Osteocyte (in vitro differentiated cells): ENCODE measurements at regions not wholly inside any gene's neighbourhood (a gene's known extent, or its start where the extent isn't known, plus 50 kb on each side); places are given as distances from the start of the nearest gene placed in this dataset.

Source experiments
- DNase-seq: peaks from one replicate; pipeline ENCODE4 v3.0.0; 2021; ENCODE audit warnings: mixed read lengths; ENCODE audit not compliant: unreplicated experiment; ENCODE audit errors: extremely low spot score
- H3K27ac Mint-ChIP-seq: one replicate; pipeline ENCODE4 v1.8.0; 2021; ENCODE audit warnings: mild to moderate bottlenecking, mixed read lengths; ENCODE audit not compliant: unreplicated experiment
- H3K27me3 Mint-ChIP-seq: one replicate; pipeline ENCODE4 v1.8.0; 2021; ENCODE audit warnings: mixed read lengths; ENCODE audit not compliant: unreplicated experiment
- H3K36me3 Mint-ChIP-seq: one replicate; pipeline ENCODE4 v1.8.0; 2021; ENCODE audit warnings: mixed read lengths; ENCODE audit not compliant: unreplicated experiment
- H3K4me1 Mint-ChIP-seq: one replicate; pipeline ENCODE4 v1.8.0; 2021; ENCODE audit warnings: mixed read lengths; ENCODE audit not compliant: unreplicated experiment
- H3K4me3 Mint-ChIP-seq: one replicate; pipeline ENCODE4 v1.8.0; 2021; ENCODE audit warnings: mild to moderate bottlenecking, moderate library complexity, mixed read lengths; ENCODE audit not compliant: unreplicated experiment
- H3K9me3 Mint-ChIP-seq: one replicate; pipeline ENCODE4 v1.8.0; 2021; ENCODE audit warnings: mixed read lengths; ENCODE audit not compliant: unreplicated experiment
- TF ChIP-seq, protein P1 (sequence below): fragments of 200-600 bp; sonication (generic); IDR thresholded peaks from 2 replicates; pipeline ENCODE4 v1.5.0; 2021; ENCODE audit warnings: antibody characterized with exemption, mild to moderate bottlenecking, moderate library complexity

DNA sequence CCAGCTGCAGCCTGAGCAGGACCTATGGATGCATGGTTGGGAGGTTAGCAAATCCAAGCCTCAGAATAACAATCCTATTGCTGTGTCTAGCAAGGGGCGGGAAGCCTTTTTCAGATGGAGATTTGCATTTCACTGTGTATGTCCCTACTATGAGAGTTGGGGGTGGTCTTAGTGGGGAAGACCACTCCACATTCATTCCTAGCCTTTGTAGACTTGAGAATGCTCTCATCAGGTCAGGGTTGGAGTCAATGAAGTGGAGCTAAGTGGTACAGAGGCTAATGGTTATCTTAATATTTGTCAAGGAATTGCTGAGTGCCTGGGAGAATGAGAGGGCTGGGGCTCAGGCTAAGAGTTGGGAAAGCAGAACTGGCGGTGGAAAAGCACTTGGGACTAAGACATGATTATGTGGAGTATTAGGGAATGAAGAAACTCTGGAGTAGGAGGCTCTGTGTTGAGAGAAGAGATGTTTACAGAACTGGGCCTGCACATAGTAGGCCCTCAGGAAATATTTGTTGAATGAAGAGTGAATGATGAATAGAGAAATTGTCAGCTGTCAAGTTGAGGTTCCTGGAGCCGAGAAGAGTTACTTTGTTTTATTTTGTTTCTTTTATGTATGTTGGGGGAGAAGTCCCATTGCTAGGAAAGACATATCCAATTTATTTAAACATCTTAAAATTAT, 175.5 kb upstream of the SPRY4 start:
- DNase-seq: no peak
- H3K9me3 Mint-ChIP-seq: no peaks in the 10 kb centered on the region
- H3K27me3 Mint-ChIP-seq: no peaks in the 10 kb centered on the region
- TF ChIP-seq, protein P1, sequence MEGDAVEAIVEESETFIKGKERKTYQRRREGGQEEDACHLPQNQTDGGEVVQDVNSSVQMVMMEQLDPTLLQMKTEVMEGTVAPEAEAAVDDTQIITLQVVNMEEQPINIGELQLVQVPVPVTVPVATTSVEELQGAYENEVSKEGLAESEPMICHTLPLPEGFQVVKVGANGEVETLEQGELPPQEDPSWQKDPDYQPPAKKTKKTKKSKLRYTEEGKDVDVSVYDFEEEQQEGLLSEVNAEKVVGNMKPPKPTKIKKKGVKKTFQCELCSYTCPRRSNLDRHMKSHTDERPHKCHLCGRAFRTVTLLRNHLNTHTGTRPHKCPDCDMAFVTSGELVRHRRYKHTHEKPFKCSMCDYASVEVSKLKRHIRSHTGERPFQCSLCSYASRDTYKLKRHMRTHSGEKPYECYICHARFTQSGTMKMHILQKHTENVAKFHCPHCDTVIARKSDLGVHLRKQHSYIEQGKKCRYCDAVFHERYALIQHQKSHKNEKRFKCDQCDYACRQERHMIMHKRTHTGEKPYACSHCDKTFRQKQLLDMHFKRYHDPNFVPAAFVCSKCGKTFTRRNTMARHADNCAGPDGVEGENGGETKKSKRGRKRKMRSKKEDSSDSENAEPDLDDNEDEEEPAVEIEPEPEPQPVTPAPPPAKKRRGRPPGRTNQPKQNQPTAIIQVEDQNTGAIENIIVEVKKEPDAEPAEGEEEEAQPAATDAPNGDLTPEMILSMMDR: no peak
- H3K4me3 Mint-ChIP-seq: no peak overlapping the region
- no peaks in the 10 kb centered on the region for H3K36me3 Mint-ChIP-seq
- no peak overlapping the region for H3K27ac Mint-ChIP-seq
- peaks cover 17% of the 10 kb centered on the region for H3K4me1 Mint-ChIP-seq

DNA sequence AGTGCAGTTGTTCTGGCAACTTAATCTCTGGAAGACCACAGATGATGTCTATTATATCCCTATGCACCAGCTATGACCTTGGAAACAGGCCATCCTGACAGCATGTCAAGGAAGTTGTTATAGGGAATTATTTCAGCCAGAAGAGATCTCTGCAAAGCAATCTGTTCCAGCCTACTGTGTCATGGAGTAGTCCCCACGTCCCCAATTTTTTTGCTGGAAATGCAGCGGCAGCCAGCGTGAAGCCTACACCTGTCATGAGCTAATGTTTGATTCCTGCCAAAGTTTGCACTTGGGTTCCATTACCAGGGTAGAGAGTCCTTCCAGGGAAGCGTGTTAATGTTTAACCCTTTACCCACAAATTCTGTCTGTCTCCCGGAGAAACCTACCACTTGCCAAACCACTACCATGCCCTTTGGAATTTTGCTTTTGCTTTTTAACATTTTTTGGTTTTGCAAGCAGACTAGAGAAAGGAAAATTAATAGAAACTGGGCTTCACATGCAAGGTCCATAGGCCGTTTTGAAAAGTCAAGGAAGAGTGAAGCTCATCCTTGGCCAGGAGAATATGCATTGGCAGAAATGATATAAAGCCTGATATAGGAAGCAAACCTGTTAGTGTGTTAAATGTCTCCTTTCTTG, 174.9 kb upstream of the SPRY4 start:
- H3K9me3 Mint-ChIP-seq: no peaks in the 10 kb centered on the region
- H3K27me3 Mint-ChIP-seq: no peaks in the 10 kb centered on the region
- no peak overlapping the region for H3K27ac Mint-ChIP-seq
- no peak for DNase-seq
- TF ChIP-seq, protein P1: no peak
- H3K36me3 Mint-ChIP-seq: no peaks in the 10 kb centered on the region
- H3K4me1 Mint-ChIP-seq: peaks cover 24% of the 10 kb centered on the region
- no peak overlapping the region for H3K4me3 Mint-ChIP-seq

DNA sequence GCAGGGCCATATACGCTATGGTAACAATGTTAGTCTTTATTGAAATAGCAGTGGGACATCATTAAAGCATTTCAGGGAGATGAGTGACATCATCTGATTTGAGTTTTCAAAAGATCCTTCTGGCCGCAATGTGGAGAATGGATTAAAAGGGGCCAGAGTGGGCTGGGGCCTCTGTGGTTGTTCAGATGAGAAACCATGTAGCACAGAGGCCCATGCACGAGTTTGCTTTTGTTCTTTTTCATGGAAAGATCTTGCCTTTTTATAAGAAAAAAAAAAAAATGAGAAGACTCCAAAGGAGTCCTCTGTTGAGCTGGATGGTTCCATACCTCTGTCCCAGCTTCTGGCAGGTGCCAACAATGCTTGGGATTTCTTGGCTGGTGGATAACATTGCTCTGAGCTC, 173.5 kb upstream of the SPRY4 start:
- no peak for DNase-seq
- Mint-ChIP-seq H3K9me3 (no peaks in the 10 kb centered on the region), H3K4me3 (no peak overlapping the region), H3K36me3 (no peaks in the 10 kb centered on the region), H3K4me1 (peaks cover 34% of the 10 kb centered on the region), H3K27ac (no peak overlapping the region), H3K27me3 (no peaks in the 10 kb centered on the region)
- TF ChIP-seq, protein P1: no peak

DNA sequence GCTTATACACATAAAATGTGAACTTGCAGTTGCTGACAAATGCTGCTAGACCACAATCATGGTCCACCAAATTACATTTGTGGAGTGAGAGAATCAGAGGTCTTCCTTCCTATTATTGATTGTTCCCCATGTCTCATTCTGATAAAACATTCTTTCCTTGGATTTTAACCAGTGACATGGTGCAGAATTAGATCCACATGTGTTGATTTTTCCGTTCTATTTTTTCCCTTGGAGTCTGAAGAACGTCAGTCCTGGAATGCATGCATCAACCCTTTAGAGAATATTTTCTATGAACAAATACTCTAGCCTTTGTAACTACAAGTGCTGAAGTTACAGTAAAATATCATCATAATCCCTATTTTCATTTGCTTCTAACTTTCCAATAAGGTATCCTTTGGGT, 170.7 kb upstream of the SPRY4 start:
- no peaks in the 10 kb centered on the region for H3K27me3 Mint-ChIP-seq
- TF ChIP-seq, protein P1: no peak
- DNase-seq: no peak
- peaks cover 52% of the 10 kb centered on the region for H3K4me1 Mint-ChIP-seq
- no peak overlapping the region for H3K4me3 Mint-ChIP-seq
- H3K9me3 Mint-ChIP-seq: no peaks in the 10 kb centered on the region
- H3K36me3 Mint-ChIP-seq: no peaks in the 10 kb centered on the region
- H3K27ac Mint-ChIP-seq: peak overlapping the region; percentile 79

DNA sequence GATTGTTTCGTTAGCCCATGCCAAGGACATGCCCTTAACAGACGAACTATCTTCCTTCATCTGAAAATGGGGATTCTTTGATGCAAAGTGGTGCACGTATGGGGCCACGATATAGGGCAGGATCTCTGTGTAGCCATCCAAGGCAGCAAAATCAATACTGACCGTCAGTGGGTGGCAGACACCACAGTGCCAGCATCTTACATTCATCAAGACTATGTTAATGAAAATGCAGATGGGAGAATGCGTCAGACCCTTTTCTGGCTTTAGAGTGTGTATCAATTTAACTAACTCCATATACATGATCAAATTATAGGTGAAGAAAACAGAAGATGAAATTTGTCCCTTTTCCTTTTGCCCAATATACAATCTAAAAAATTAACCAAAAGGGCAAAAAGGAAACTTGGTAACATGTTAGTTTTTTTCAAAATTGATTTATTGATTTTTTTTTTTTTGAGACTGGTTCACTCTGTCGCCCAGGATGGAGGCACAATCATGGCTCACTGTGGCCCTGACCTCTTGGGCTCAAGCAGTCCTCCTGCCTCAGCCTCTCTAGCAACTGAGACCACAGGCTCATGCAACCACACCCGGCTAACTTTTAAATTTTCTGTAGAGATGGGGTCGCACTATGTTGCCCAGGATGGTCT, 169.2 kb upstream of the SPRY4 start:
- Mint-ChIP-seq H3K27me3 (no peaks in the 10 kb centered on the region), H3K36me3 (no peaks in the 10 kb centered on the region), H3K27ac (no peak overlapping the region), H3K4me1 (peaks cover 52% of the 10 kb centered on the region), H3K4me3 (no peak overlapping the region), H3K9me3 (no peaks in the 10 kb centered on the region)
- TF ChIP-seq, protein P1: no peak
- no peak for DNase-seq
